GM21367 (cell line): ENCODE measurements at regions not wholly inside any gene's neighbourhood (a gene's known extent, or its start where the extent isn't known, plus 50 kb on each side); places are given as distances from the start of the nearest gene placed in this dataset.

Experiments used
- ATAC-seq: cut with Tn5 transposase; IDR thresholded peaks from one replicate; pipeline ENCODE4 v1.9.1; 2021; ENCODE audit not compliant: unreplicated experiment

- no peak for ATAC-seq
These were observed 544.4 kb downstream of the TDRD15 start for GRCh38 chr2:21668078-21668710.

- ATAC-seq: no peak
These were observed 552.3 kb downstream of the TDRD15 start for GRCh38 chr2:21676041-21676440.

- no peak for ATAC-seq
These were observed 552.9 kb downstream of the TDRD15 start for GRCh38 chr2:21676676-21677075.

DNA sequence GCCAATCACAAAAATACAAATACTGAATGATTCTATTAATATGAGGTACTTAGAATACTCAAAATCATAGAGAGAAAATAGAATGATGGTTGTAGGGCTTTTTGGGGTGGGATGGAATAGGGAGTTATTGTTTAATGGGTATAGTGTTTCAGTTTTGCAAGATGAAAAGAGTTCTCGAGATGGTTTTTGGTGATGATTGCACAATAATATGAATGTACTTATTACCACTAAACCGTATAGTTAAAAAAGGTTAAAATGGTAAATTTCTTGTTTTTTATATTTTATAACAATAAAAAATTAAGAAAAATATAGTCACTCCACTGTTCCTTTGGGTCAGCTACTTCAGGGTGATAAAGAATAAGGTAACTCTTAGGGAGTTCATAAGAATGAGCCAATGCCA lies 560.1 kb downstream of the TDRD15 start:
- no peak for ATAC-seq

- no peak for ATAC-seq
These were observed 563.8 kb downstream of the TDRD15 start for GRCh38 chr2:21687589-21687988.

DNA sequence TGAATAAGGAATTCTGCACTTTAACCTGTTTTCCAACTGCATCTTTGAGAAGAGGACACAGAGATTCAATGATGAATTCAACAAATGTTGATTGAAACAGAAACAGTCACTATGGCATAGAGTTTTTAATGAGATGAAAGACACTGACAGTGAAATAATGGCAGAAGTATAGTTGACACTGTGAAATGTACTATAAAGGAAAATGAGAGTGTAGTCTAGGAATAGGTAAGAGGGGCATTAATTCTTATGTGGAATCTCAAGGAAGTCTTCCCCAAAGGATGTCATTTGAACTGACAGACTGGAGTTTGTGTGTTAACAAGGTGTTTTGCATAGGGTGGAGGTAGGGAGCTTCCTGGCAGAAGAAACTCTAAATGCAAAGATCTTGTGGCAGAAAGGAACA lies 566.2 kb downstream of the TDRD15 start:
- no peak for ATAC-seq

DNA sequence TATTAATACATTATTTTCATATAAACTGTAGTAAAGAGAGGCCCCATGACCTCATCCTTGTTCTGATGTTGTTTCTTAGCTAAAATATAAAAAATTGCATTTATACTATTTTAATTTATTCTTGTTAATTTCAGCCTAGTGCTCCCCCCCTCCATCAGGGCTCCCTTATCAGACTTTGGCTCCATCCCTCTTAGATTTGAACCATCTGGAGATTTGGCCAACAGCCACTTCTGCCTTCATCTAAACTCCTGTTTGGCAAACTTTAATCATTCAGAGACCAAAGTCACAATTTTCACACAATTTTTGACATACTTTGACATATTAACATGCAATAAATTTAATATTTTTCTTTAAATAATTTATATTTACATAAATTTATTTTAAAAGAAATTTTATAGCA lies 569.3 kb downstream of the TDRD15 start:
- no peak for ATAC-seq

GRCh38 chr2:21694079-21694878 lies 570.5 kb downstream of the TDRD15 start:
- ATAC-seq: no peak

DNA sequence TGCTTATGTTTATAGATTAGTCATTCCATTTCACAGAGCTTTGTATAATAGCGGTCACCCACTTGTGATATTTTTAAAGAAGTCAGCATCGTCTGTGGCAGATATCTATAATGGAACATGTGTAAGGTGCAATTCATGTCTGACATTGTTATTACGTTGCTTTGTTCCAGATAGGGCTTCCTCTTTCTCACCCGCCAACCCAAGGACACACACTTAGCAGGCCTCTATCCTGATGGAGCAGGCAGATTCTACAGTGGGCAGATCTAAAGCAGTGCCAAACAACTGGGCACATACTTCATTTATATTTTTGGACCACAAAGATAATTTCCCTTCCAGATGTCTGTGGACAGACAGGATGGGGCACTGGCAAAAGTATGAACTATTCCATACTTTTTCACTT lies 573.1 kb downstream of the TDRD15 start:
- ATAC-seq: no peak

- ATAC-seq: no peak
These were observed 576.9 kb downstream of the TDRD15 start for GRCh38 chr2:21700644-21701043.

DNA sequence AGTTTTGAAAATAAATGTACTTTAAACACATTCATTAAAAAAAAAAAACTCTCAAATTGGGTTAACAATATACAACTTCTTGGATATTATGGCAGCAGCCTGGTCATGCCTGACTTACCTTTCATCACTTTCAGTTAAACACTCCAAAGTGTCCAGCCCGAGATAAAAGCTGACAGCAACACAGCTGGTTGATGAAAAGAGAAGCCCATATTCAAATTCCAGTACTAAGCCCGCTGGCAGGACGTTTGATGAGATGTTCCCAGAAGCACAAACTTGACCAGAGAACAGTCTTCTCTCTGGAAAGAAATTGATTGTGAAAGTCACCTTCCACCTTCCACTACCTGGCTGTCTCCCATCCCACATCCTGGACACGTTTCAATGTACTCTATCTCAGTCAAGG lies 586.3 kb downstream of the TDRD15 start:
- no peak for ATAC-seq

- no peak for ATAC-seq
These were observed 586.7 kb downstream of the TDRD15 start for GRCh38 chr2:21710496-21710895.

- ATAC-seq: no peak
These were observed 592.1 kb downstream of the TDRD15 start for GRCh38 chr2:21715887-21716286.

DNA sequence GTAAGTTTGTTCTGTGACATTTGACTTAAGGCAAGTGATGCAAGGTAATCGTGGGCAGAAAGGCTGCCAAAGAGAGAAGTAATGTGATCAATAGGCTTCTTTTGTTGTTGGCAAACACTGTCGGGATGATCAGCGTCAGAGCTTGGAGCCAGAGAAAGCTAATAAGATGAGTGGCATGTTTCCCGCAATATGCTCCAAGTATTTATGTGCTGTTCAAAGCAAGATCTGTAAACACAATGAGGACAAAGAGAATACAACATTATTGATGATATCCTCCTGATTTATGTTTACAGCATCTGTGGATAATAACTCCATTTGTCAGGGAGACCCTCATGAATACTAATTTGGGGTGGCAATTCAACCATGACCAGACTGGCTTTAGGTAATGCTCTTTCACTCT lies 603.3 kb downstream of the TDRD15 start:
- no peak for ATAC-seq

DNA sequence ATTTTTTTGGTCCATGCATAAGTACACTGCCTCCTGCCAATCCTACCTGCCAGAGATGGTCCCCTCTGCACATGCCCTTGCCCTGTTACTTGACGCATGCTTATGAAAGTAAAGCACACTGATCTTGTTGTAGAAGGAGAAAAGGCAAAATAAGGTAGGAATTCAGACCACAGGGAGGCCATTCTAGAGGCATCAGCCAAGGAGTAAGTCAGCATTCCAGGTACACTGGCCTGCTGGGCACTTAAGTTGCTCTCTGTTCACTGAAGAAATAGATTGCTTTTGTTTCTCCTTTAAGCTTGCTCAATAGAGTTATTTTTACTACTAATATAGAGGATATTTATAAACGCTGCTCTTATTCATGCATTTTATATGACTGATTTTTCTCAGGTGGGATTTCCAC lies 604.4 kb downstream of the TDRD15 start:
- ATAC-seq: no peak

GRCh38 chr2:21730141-21730540 lies 606.4 kb downstream of the TDRD15 start:
- ATAC-seq: no peak

GRCh38 chr2:21740484-21740883 lies 616.7 kb downstream of the TDRD15 start:
- ATAC-seq: no peak

- no peak for ATAC-seq
These were observed 622.7 kb downstream of the TDRD15 start for GRCh38 chr2:21746499-21746898.

DNA sequence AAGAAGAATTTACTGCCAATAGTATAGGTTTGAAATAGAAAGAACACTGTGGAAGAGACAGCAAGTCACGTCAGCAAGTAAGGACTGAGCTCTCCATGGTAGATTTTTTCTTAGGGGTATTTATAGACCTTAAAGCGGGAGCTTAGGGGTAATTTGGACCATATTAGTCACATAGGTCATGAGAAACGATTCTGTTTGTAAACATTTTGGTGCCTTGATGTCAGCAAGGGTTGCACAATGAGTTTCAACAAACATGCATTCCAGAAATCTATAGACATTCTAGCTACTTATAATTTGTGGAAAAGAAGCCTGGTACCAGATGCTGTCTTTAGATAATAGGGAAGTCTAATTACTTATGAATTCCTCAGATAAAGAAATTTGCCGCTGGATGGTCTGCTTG lies 624.7 kb downstream of the TDRD15 start:
- no peak for ATAC-seq

GRCh38 chr2:21754164-21754788 lies 630.5 kb downstream of the TDRD15 start:
- no peak for ATAC-seq

- no peak for ATAC-seq
These were observed 634.1 kb downstream of the TDRD15 start for GRCh38 chr2:21757805-21758430.

DNA sequence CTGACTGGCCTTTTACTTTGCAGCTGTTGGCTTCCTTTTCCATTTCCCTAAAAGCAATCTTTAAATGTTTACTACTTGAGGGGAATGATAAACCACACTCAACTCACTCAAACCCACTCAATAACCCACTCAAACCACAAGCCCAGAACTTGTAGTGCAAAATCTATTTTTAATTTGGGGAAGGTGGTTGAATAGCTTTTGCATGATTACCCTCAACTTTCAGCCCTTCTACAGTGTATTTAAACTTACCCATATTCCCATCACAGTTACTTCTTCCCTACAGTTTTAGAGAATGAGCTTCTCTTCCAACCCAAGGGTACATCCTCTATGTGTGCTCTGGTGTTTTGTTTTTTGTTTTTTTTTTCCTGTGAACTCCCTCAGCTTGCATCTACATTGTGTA lies 636.1 kb downstream of the TDRD15 start:
- ATAC-seq: no peak
